Stimulated activated CD8-positive, alpha-beta memory T cell treated with anti-CD3 and anti-CD28 coated beads, Interleukin-15, amount 100 ng/mL, for 4 hours (primary cell): ENCODE measurements at regions not wholly inside any gene's neighbourhood (a gene's known extent, or its start where the extent isn't known, plus 50 kb on each side); places are given as distances from the start of the nearest gene placed in this dataset.
"Not testable (repeated sequence)": the region's sequence is repeated elsewhere in the genome, so short reads cannot be mapped to it uniquely, and the experiment has no call there.

Experiments
- DNase-seq, 2 donors: peaks; one replicate each; pipeline ENCODE4 v3.0.0-alpha.2; 2020; ENCODE audit warnings: low read depth in 2 of 2

- no peak for DNase-seq
These were observed 622.9 kb upstream of the DIPK2B start for GRCh38 chrX:45823536-45823935.

GRCh38 chrX:45822124-45822523, 621.4 kb upstream of the DIPK2B start:
- no peak for DNase-seq

GRCh38 chrX:45818913-45819312, 618.2 kb upstream of the DIPK2B start:
- no peak for DNase-seq

- no peak for DNase-seq
These were observed 614.8 kb upstream of the DIPK2B start for GRCh38 chrX:45815441-45815840.

- DNase-seq = no peak
These were observed 610.6 kb upstream of the DIPK2B start for GRCh38 chrX:45811326-45811725.

GRCh38 chrX:45807572-45808425, 607.1 kb upstream of the DIPK2B start:
- DNase-seq = no peak

- peak in 1 of 2 donors; percentile 19 for DNase-seq
These were observed 605.9 kb upstream of the DIPK2B start for GRCh38 chrX:45806410-45807121.

- DNase-seq = no peak
These were observed 603.6 kb upstream of the DIPK2B start for GRCh38 chrX:45804276-45804675.

GRCh38 chrX:45803383-45803921, 602.8 kb upstream of the DIPK2B start:
- DNase-seq = peak in 1 of 2 donors; percentile 10

- DNase-seq = no peak
These were observed 600.9 kb upstream of the DIPK2B start for GRCh38 chrX:45801554-45801953.

- DNase-seq = not testable (repeated sequence)
These were observed 600.2 kb upstream of the DIPK2B start for GRCh38 chrX:45800746-45801453.

- no peak for DNase-seq
These were observed 598.9 kb upstream of the DIPK2B start for GRCh38 chrX:45799576-45799975.

GRCh38 chrX:45795546-45795945, 594.9 kb upstream of the DIPK2B start:
- no peak for DNase-seq

GRCh38 chrX:45794995-45795337, 594.3 kb upstream of the DIPK2B start:
- no peak for DNase-seq

GRCh38 chrX:45794323-45794994, 593.8 kb upstream of the DIPK2B start:
- no peak for DNase-seq

GRCh38 chrX:45788941-45789348, 588.3 kb upstream of the DIPK2B start:
- no peak for DNase-seq

GRCh38 chrX:45788315-45788714, 587.6 kb upstream of the DIPK2B start:
- DNase-seq = no peak

- no peak for DNase-seq
These were observed 583.9 kb upstream of the DIPK2B start for GRCh38 chrX:45784590-45784989.

- DNase-seq = no peak
These were observed 582.3 kb upstream of the DIPK2B start for GRCh38 chrX:45783002-45783401.

GRCh38 chrX:45781901-45782553, 581.4 kb upstream of the DIPK2B start:
- DNase-seq = no peak

GRCh38 chrX:45778616-45779015, 577.9 kb upstream of the DIPK2B start:
- no peak for DNase-seq
